NB4 (cell line): ENCODE measurements at regions not wholly inside any gene's neighbourhood (a gene's known extent, or its start where the extent isn't known, plus 50 kb on each side); places are given as distances from the start of the nearest gene placed in this dataset.

Experiments
- DNase-seq: peaks from one replicate; pipeline ENCODE4 v3.0.0; 2010; ENCODE audit warnings: low read depth
- H3K4me3 ChIP-seq: one replicate; pipeline ENCODE4 v1.5.1; 2011; ENCODE audit warnings: mild to moderate bottlenecking, low read depth, low read length, moderate library complexity
- CTCF ChIP-seq: IDR thresholded peaks from one replicate; pipeline ENCODE4 v1.5.1; 2012; ENCODE audit warnings: low read depth, low read length
- MAX ChIP-seq: IDR thresholded peaks from 2 replicates; pipeline ENCODE4 v1.6.1; 2011; ENCODE audit warnings: low read depth, low read length
- MYC ChIP-seq: IDR thresholded peaks from 2 replicates; pipeline ENCODE4 v1.6.1; 2011; ENCODE audit warnings: low read depth, low read length
- POLR2A ChIP-seq: IDR thresholded peaks from 2 replicates; pipeline ENCODE4 v1.6.1; 2011; ENCODE audit warnings: mild to moderate bottlenecking; ENCODE audit not compliant: insufficient read length; ENCODE audit errors: extremely low read depth

- TF ChIP-seq MAX: no peak
- TF ChIP-seq MYC: no peak
- no peak for TF ChIP-seq CTCF
- no peak for TF ChIP-seq POLR2A
- H3K4me3 ChIP-seq: no peak overlapping the region
- DNase-seq: no peak
Measured at GRCh38 chr1:69506721-69507120, 61.0 kb upstream of the LRRC7 start.

GRCh38 chr1:69510026-69510425, 57.7 kb upstream of the LRRC7 start:
- no peak for DNase-seq
- no peak overlapping the region for H3K4me3 ChIP-seq
- TF ChIP-seq POLR2A (no peak), CTCF (no peak), MYC (no peak), MAX (no peak)

- H3K4me3 ChIP-seq: no peak overlapping the region
- no peak for TF ChIP-seq MAX
- TF ChIP-seq CTCF: no peak
- TF ChIP-seq POLR2A: no peak
- TF ChIP-seq MYC: no peak
- DNase-seq: no peak
Measured at GRCh38 chr1:69511426-69512192, 56.1 kb upstream of the LRRC7 start.

GRCh38 chr1:69513601-69514000, 54.1 kb upstream of the LRRC7 start:
- H3K4me3 ChIP-seq: no peak overlapping the region
- DNase-seq: no peak
- no peak for TF ChIP-seq CTCF
- TF ChIP-seq POLR2A: no peak
- TF ChIP-seq MYC: no peak
- TF ChIP-seq MAX: no peak
